GM12872 (cell line): ENCODE measurements at regions not wholly inside any gene's neighbourhood (a gene's known extent, or its start where the extent isn't known, plus 50 kb on each side); places are given as distances from the start of the nearest gene placed in this dataset.

Experiments
- TF ChIP-seq, protein P1 (sequence below): IDR thresholded peaks from 3 replicates; pipeline ENCODE4 v1.5.1; 2011; ENCODE audit warnings: low read depth, mild to moderate bottlenecking, low read length, moderate library complexity; ENCODE audit not compliant: insufficient read depth

DNA sequence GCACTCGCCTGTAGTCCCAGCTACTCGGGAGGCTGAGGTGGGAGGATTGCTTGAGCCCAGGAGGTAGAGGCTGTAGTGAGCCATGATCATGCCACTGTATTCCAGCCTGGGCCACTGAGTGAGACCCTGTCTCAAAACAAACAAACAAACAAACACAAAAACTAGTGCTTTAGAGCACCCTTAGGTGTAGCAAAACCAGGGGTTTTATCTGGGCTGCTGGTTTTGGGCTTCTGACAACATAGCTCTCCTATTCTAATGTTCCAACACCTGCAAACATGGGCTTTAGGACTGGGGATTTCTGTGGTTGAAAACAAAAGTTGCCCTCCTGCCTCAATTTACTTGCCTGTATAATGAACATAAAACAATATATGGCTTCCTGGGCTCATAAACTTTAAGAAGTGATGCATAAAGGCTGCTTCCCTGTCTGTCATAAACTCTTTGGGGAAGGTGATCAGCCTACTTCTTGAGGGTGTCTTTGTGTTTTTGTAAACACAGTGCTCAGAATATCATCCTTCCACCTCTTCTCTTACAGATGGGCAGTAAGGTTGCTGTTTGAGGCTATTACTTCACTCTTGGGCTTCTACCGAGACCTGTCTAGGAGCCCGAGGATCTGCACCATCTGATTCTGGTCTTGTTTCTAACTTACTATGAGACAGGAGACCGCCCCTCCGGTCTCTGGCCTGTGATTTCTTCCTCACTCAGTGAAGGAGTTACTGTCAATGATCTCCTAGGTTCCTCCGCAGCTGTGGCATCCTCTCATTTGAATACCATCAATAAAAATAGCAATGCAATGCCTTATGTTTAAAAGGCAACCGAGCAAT lies 246.5 kb downstream of the MYCN start:
- TF ChIP-seq, protein P1, sequence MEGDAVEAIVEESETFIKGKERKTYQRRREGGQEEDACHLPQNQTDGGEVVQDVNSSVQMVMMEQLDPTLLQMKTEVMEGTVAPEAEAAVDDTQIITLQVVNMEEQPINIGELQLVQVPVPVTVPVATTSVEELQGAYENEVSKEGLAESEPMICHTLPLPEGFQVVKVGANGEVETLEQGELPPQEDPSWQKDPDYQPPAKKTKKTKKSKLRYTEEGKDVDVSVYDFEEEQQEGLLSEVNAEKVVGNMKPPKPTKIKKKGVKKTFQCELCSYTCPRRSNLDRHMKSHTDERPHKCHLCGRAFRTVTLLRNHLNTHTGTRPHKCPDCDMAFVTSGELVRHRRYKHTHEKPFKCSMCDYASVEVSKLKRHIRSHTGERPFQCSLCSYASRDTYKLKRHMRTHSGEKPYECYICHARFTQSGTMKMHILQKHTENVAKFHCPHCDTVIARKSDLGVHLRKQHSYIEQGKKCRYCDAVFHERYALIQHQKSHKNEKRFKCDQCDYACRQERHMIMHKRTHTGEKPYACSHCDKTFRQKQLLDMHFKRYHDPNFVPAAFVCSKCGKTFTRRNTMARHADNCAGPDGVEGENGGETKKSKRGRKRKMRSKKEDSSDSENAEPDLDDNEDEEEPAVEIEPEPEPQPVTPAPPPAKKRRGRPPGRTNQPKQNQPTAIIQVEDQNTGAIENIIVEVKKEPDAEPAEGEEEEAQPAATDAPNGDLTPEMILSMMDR: no peak

DNA sequence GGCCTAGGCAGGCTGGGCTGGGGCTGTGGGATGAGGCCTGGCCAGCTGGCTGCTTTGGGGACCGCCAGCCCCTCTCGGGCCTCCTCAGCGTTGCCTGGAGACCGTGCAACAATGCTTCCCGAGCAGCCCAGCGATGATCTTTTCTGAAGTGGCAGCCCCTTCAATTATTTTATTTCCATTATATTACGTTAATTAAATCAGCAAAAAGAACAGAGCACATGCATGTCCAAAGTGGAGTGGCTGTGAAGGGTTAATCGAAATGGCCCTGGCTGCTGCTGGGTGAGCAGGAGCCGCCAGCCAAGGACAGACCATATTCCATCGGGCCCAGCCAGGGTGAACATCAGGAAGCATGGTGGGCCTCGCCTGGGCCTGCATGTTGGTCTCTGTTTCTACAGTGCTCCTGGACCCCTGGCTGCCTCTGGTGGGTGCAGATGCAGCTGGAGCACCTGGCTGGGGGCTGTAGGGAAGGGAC lies 245.5 kb downstream of the MYCN start:
- TF ChIP-seq, protein P1: no peak

GRCh38 chr2:16184945-16185660 lies 244.8 kb downstream of the MYCN start:
- TF ChIP-seq, protein P1: no peak

DNA sequence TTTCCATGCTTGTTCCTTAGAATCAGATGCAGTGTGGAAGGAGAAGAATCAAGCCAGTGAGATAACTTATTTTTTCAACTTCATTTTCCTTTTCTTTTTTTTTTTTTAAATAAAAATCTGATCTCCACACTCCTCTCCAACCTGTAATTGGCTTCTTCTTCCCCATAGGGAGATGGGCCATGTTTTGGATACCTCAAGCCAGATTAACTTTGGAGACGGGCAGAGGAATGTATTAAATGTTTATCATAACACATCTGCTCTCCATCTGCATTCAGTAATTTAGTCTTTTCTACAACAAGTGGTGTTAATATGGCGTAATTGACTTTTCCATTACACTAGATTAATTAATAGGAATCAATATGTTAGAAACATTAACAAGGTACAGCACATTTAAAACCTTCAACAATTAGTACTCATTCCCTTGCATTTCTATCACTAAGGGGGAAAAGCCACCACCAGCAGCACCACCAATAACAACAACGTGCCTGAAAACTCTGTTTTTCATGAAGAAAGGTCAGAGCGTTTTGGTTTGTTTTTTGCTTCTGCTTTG lies 244.1 kb downstream of the MYCN start:
- TF ChIP-seq, protein P1: no peak

DNA sequence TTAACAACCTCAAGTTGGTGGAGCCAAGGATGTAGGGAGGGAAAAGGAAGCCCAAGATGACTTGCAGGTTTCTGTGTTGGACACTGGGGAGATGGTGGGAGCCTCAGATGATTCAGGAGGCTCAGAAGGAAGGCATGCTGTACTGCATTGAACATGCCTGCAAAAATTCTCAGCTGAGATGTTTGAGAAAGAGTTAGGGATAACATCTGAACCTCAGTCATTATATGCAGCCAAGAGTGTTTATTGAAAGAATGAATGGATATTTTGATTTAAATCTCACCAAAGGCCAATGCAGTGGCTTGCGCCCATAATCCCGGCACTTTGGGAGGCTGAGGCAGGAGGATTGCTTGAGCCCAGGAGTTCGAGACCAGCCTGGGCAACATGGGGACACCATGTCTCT lies 243.0 kb downstream of the MYCN start:
- TF ChIP-seq, protein P1: no peak

GRCh38 chr2:16182841-16183240 lies 242.5 kb downstream of the MYCN start:
- TF ChIP-seq, protein P1: no peak

GRCh38 chr2:16181741-16182090 lies 241.4 kb downstream of the MYCN start:
- TF ChIP-seq, protein P1: no peak
